Ishikawa (cell line): ENCODE measurements at regions not wholly inside any gene's neighbourhood (a gene's known extent, or its start where the extent isn't known, plus 50 kb on each side); places are given as distances from the start of the nearest gene placed in this dataset.
A peak's percentile ranks its signal among the peaks of the same experiment; 100 is the strongest.

Source experiments
- CEBPB ChIP-seq: IDR thresholded peaks from 2 replicates; pipeline ENCODE4 v1.6.1; 2012
- CREB1 ChIP-seq: IDR thresholded peaks from 2 replicates; pipeline ENCODE4 v1.6.1; 2012; ENCODE audit warnings: low read depth
- EGR1 ChIP-seq: IDR thresholded peaks from 2 replicates; pipeline ENCODE4 v1.6.1; 2012
- EP300 ChIP-seq: IDR thresholded peaks from 2 replicates; pipeline ENCODE4 v1.6.1; 2012; ENCODE audit warnings: borderline replicate concordance
- FOXM1 ChIP-seq: IDR thresholded peaks from 2 replicates; pipeline ENCODE4 v1.6.1; 2012; ENCODE audit warnings: low read depth, borderline replicate concordance
- MAX ChIP-seq: IDR thresholded peaks from 2 replicates; pipeline ENCODE4 v1.6.1; 2012
- NFIC ChIP-seq: IDR thresholded peaks from 2 replicates; pipeline ENCODE4 v1.6.1; 2012
- RAD21 ChIP-seq: IDR thresholded peaks from 2 replicates; pipeline ENCODE4 v1.6.1; 2012; ENCODE audit warnings: low read depth
- REST ChIP-seq: IDR thresholded peaks from 2 replicates; pipeline ENCODE4 v1.6.1; 2012; ENCODE audit warnings: low read depth, mild to moderate bottlenecking
- TAF1 ChIP-seq: IDR thresholded peaks from 2 replicates; pipeline ENCODE4 v1.6.1; 2012; ENCODE audit warnings: low read depth, mild to moderate bottlenecking
- TCF12 ChIP-seq: IDR thresholded peaks from 2 replicates; pipeline ENCODE4 v1.6.1; 2012; ENCODE audit warnings: low read depth
- TEAD4 ChIP-seq: IDR thresholded peaks from 2 replicates; pipeline ENCODE4 v1.6.1; 2012
- USF1 ChIP-seq: IDR thresholded peaks from 2 replicates; pipeline ENCODE4 v1.6.1; 2012
- YY1 ChIP-seq: IDR thresholded peaks from 2 replicates; pipeline ENCODE4 v1.6.1; 2012; ENCODE audit warnings: low read depth
- ZBTB7A ChIP-seq: IDR thresholded peaks from 2 replicates; pipeline ENCODE4 v1.6.1; 2012; ENCODE audit warnings: low read depth

- TF ChIP-seq CEBPB (no peak), MAX (no peak), RAD21 (no peak), EP300 (no peak), EGR1 (no peak), REST (no peak), YY1 (no peak), USF1 (no peak), CREB1 (no peak), TEAD4 (no peak), TCF12 (no peak), FOXM1 (no peak), ZBTB7A (no peak), TAF1 (no peak), NFIC (no peak)
These were observed 287.8 kb downstream of the MTRR start for GRCh38 chr5:8156706-8157105.

DNA sequence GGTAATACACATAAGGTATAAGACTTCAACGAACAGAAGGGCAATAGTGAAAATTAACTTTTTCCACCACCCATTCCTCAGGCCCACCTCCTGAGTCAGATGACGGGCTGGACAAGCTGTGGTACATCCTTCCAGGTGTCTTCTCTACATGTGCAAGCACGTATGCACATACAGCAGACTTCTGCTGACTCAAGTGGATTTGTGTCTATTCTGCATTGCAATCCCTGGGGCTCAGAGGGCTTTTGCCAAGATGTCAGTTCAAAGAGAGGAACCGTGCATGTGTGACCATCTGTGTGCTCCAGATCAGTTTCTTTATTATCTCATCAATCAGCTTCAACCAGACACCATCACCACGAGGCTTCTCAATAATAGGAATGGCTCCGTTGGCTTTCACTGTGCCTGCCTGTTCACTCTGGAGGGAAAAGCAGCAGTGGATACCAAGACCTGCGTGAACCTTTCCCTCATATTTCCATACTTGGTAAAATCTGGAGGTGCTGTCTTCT, 288.4 kb downstream of the MTRR start:
- TF ChIP-seq CREB1, result no peak
- TF ChIP-seq EGR1, result no peak
- no peak for TF ChIP-seq REST
- no peak for TF ChIP-seq YY1

- no peak for TF ChIP-seq YY1
- TF ChIP-seq CEBPB, result peak; percentile 80
These were observed 307.2 kb downstream of the MTRR start for GRCh38 chr5:8176101-8176693.

DNA sequence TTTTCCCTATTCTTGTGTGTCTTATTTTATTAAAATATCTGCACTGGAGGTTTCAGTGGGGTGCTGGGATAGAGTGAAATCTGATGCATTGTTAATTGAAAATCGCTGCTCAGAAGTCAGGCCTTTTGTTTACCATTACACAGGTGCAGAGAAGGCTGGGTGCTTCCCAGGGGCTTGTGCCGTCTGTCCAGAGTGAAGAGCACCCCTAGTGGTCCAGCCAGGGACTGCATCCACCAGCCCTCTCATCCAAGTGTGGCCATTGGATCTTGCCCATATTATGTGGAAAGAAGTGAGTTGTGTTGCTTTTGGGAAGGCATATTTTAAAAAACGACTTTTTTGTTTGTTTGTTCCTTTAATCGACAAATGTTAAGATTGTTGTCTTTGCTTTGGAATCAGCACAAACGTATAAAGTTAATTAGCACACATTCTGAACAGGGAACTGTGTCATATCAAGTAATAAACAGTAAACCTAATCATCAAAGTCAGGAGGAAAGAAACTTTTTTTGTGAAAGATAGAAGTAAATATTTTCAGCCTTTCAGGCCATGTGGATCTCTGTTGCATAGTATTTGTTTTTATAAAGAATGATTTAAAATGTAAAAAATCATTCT, 315.6 kb downstream of the MTRR start:
- TF ChIP-seq RAD21 (peak; percentile 34; the same call in 1 of the 2 replicates), FOXM1 (no peak), MAX (no peak), USF1 (no peak)

GRCh38 chr5:8185852-8186251, 316.9 kb downstream of the MTRR start:
- no peak for TF ChIP-seq TEAD4
- TF ChIP-seq NFIC, result no peak
- no peak for TF ChIP-seq CEBPB

DNA sequence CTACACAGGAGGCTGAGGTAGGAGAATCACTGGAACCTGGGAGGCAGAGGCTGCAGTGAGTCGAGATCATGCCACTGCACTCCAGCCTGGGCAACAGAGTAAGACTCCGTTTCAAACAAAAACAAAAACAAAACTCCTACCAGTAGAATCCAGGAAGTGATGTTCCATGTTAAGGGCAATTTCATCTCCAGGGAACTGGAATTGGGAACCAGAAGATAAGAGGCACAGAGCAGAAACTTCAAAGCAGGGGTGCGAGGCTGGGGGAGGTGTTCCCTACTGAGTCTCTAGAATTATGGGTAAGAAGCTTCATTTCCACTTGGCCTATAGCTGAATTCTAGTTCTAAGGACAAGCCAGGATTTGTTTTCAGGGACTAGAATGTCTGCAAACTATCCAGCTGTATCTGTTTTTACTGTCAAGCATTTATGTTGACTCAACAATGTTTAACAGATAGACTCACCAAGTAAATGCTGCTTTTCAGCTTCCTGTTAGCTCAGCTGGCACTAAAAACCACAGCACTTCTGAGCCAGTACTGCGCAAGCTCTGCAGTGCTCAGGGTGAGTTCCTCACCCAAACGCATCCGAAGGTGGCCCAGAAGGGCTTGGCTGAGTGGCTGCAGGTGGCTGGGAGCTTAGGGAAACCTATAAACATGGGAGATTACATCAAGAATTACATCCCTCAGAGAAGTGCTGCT, 320.1 kb downstream of the MTRR start:
- TF ChIP-seq CEBPB (no peak), NFIC (no peak), TCF12 (no peak), MAX (no peak), USF1 (no peak), REST (no peak), ZBTB7A (no peak), YY1 (no peak), EGR1 (no peak), EP300 (no peak), TAF1 (no peak), TEAD4 (no peak), CREB1 (no peak), RAD21 (no peak), FOXM1 (no peak)
